GM18873 (cell line): ENCODE measurements at regions not wholly inside any gene's neighbourhood (a gene's known extent, or its start where the extent isn't known, plus 50 kb on each side); places are given as distances from the start of the nearest gene placed in this dataset.
"Not testable (repeated sequence)": the region's sequence is repeated elsewhere in the genome, so short reads cannot be mapped to it uniquely, and the experiment has no call there.

Experiments used
- ATAC-seq: cut with Tn5 transposase; IDR thresholded peaks from one replicate; pipeline ENCODE4 v1.9.1; 2021; ENCODE audit warnings: mild to moderate bottlenecking, moderate library complexity, moderate number of reproducible peaks; ENCODE audit not compliant: unreplicated experiment, low FRiP score

GRCh38 chr6:63440057-63440456, 120.3 kb upstream of the LGSN start:
- no peak for ATAC-seq

GRCh38 chr6:63440594-63440993, 120.8 kb upstream of the LGSN start:
- ATAC-seq, result no peak

GRCh38 chr6:63441266-63441956, 121.6 kb upstream of the LGSN start:
- ATAC-seq, result no peak

- ATAC-seq, result no peak
Observed at GRCh38 chr6:63442870-63443269, 123.1 kb upstream of the LGSN start.

- ATAC-seq, result no peak
Observed at GRCh38 chr6:63444768-63445167, 125.0 kb upstream of the LGSN start.

GRCh38 chr6:63446405-63446804, 125.9 kb upstream of the LOC128125822 start:
- ATAC-seq, result no peak

GRCh38 chr6:63447134-63447533, 125.1 kb upstream of the LOC128125822 start:
- no peak for ATAC-seq

GRCh38 chr6:63448229-63448628, 124.1 kb upstream of the LOC128125822 start:
- ATAC-seq, result no peak

GRCh38 chr6:63449714-63450113, 122.6 kb upstream of the LOC128125822 start:
- ATAC-seq, result no peak

GRCh38 chr6:63451238-63451637, 121.0 kb upstream of the LOC128125822 start:
- ATAC-seq, result no peak

- no peak for ATAC-seq
Observed at GRCh38 chr6:63452125-63452524, 120.2 kb upstream of the LOC128125822 start.

GRCh38 chr6:63456734-63457133, 115.5 kb upstream of the LOC128125822 start:
- no peak for ATAC-seq

- ATAC-seq, result no peak
Observed at GRCh38 chr6:63458480-63459115, 113.7 kb upstream of the LOC128125822 start.

GRCh38 chr6:63459814-63460213, 112.5 kb upstream of the LOC128125822 start:
- ATAC-seq, result no peak

- ATAC-seq, result no peak
Observed at GRCh38 chr6:63460971-63461370, 111.3 kb upstream of the LOC128125822 start.

- no peak for ATAC-seq
Observed at GRCh38 chr6:63464060-63464459, 108.2 kb upstream of the LOC128125822 start.

- no peak for ATAC-seq
Observed at GRCh38 chr6:63465750-63466149, 106.5 kb upstream of the LOC128125822 start.

- ATAC-seq, result no peak
Observed at GRCh38 chr6:63466242-63466733, 106.0 kb upstream of the LOC128125822 start.

- no peak for ATAC-seq
Observed at GRCh38 chr6:63467247-63467954, 104.9 kb upstream of the LOC128125822 start.

GRCh38 chr6:63471145-63471544, 101.1 kb upstream of the LOC128125822 start:
- not testable (repeated sequence) for ATAC-seq

GRCh38 chr6:63471654-63472053, 100.6 kb upstream of the LOC128125822 start:
- ATAC-seq, result no peak
